Left lung (tissue), 4 donors: ENCODE measurements at regions not wholly inside any gene's neighbourhood (a gene's known extent, or its start where the extent isn't known, plus 50 kb on each side); places are given as distances from the start of the nearest gene placed in this dataset.

ENCODE experiments used
- ATAC-seq: fragments of 200-7000 bp; cut with Tn5 transposase; one replicate; pipeline ENCODE4 v1.9.1; 2020; ENCODE audit warnings: moderate library complexity
- DNase-seq, 4 donors: peaks; one replicate each; pipeline ENCODE4 v3.0.0-alpha.2; 2013 to 2020
- H3K27ac ChIP-seq, 2 donors: fragments of 200-600 bp; sonication (generic) in 1 of 2; one replicate each; pipeline versions ENCODE4 v1.5.0 to v1.8.0; 2020 to 2021
- H3K27me3 ChIP-seq, 2 donors: fragments of 200-600 bp; sonication (generic) in 1 of 2; one replicate each; pipeline versions ENCODE4 v1.5.0 to v1.8.0; 2020 to 2021
- H3K36me3 ChIP-seq, 2 donors: fragments of 200-600 bp; sonication (generic) in 1 of 2; one replicate each; pipeline versions ENCODE4 v1.5.0 to v1.8.0; 2020 to 2021
- H3K4me1 ChIP-seq, 2 donors: fragments of 200-600 bp; one replicate each; pipeline ENCODE4 v1.8.0; 2021
- H3K4me3 ChIP-seq, 2 donors: fragments of 200-600 bp; sonication (generic) in 1 of 2; one replicate each; pipeline versions ENCODE4 v1.5.0 to v1.8.0; 2020 to 2021; ENCODE audit warnings: mild to moderate bottlenecking in 1 of 2
- H3K9me3 ChIP-seq, 2 donors: fragments of 200-600 bp; sonication (generic) in 1 of 2; one replicate each; pipeline versions ENCODE4 v1.5.0 to v1.8.0; 2020 to 2021
- intact Hi-C, 2 donors: fragments of 100-400 bp; cut with DNase I; formaldehyde crosslinking; loops; one replicate each; pipeline versions ENCODE4 v1.11.2 to v1.14.2; 2022
- TF ChIP-seq, protein P1 (sequence below), 2 donors: fragments of 200-600 bp; sonication (generic) in 1 of 2; IDR thresholded peaks; one replicate each; pipeline versions ENCODE4 v1.5.0 to v1.8.0; 2021; ENCODE audit warnings: antibody characterized with exemption in 2 of 2
- donor health status: DM: no; HTN: yes; CAD: no.
- donor health status: DM: no; HTN: no; CAD: no.

DNA sequence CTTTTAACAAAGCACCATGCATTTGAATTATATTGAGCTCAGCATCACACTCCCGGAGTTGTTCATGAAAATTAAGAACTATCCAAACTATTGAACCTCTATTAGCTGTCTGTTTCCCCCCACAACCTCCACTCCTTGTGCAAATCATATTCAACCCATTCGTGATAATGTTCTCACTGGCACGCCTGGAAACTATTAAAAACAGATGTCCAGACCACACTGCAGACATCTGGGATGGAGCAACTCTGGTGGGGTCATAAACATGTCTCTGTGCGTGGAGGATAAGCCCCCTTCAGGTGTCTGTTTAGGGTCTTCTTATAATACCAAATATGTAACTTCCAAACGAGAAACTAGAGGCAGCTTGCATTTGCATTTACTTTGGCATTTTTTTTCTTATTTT lies 193.7 kb downstream of the TFAP2A start:
- no peaks in the 10 kb centered on the region for H3K27me3 ChIP-seq
- no peaks in the 10 kb centered on the region for H3K36me3 ChIP-seq
- ATAC-seq (no peak), DNase-seq (no peak)
- TF ChIP-seq, protein P1, sequence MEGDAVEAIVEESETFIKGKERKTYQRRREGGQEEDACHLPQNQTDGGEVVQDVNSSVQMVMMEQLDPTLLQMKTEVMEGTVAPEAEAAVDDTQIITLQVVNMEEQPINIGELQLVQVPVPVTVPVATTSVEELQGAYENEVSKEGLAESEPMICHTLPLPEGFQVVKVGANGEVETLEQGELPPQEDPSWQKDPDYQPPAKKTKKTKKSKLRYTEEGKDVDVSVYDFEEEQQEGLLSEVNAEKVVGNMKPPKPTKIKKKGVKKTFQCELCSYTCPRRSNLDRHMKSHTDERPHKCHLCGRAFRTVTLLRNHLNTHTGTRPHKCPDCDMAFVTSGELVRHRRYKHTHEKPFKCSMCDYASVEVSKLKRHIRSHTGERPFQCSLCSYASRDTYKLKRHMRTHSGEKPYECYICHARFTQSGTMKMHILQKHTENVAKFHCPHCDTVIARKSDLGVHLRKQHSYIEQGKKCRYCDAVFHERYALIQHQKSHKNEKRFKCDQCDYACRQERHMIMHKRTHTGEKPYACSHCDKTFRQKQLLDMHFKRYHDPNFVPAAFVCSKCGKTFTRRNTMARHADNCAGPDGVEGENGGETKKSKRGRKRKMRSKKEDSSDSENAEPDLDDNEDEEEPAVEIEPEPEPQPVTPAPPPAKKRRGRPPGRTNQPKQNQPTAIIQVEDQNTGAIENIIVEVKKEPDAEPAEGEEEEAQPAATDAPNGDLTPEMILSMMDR (IDR thresholded peaks at IDR 0.05): no peak
- no peak overlapping the region for H3K27ac ChIP-seq
- no peaks in the 10 kb centered on the region for H3K4me1 ChIP-seq
- H3K9me3 ChIP-seq: no peaks in the 10 kb centered on the region
- no peak overlapping the region for H3K4me3 ChIP-seq
- intact Hi-C loops: no loop called here

DNA sequence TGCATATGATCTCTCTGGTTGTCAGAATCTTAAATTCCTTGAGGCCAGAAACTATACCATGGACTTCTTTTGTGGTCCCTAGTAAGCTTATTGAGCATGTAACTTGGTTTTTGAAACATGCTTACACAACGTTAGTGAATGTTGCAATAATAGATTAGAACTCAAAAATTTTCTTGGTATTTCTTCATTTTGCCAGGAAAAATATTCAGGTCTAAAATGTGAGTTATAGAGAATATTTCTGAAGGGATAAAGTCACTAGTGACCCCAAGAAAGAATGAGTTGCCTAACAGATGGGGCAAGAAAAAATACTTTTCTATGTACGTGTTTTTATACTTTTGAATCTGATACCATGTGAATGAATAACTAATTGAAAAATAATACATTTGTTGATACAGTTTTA lies 195.4 kb downstream of the TFAP2A start:
- no peak overlapping the region for H3K27ac ChIP-seq
- H3K4me3 ChIP-seq: no peak overlapping the region
- no peaks in the 10 kb centered on the region for H3K4me1 ChIP-seq
- no peaks in the 10 kb centered on the region for H3K36me3 ChIP-seq
- intact Hi-C loops: no loop called here
- no peaks in the 10 kb centered on the region for H3K27me3 ChIP-seq
- ATAC-seq (no peak), DNase-seq (no peak)
- TF ChIP-seq, protein P1 (IDR thresholded peaks at IDR 0.05): no peak
- H3K9me3 ChIP-seq: no peaks in the 10 kb centered on the region

DNA sequence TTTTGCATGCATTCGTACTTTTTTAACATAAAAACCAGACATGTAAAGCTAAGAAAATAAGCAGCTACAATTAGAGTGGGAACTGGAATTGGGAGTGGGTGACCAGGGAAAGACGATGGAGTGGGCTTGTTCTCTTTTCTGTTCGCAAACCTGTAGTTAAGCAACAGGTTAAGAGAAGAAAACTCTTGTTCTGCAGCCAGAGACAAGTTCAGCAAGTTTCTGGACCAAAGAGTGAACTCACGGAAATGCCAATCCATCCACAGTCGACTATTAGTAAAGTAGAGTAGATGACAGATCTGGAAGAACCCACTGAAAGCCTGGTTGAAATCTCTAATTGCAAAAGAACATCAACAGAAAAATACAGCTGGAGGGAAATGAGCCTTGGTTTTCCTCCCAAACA lies 197.8 kb downstream of the TFAP2A start:
- TF ChIP-seq, protein P1 (IDR thresholded peaks at IDR 0.05): no peak
- intact Hi-C loops: no loop called here
- ATAC-seq: no peak
- peak in 1 of 4 donors; percentile 3 for DNase-seq
- Histone ChIP-seq H3K9me3 (no peaks in the 10 kb centered on the region), H3K4me1 (no peaks in the 10 kb centered on the region), H3K36me3 (no peaks in the 10 kb centered on the region), H3K4me3 (no peak overlapping the region), H3K27ac (no peak overlapping the region), H3K27me3 (no peaks in the 10 kb centered on the region)

DNA sequence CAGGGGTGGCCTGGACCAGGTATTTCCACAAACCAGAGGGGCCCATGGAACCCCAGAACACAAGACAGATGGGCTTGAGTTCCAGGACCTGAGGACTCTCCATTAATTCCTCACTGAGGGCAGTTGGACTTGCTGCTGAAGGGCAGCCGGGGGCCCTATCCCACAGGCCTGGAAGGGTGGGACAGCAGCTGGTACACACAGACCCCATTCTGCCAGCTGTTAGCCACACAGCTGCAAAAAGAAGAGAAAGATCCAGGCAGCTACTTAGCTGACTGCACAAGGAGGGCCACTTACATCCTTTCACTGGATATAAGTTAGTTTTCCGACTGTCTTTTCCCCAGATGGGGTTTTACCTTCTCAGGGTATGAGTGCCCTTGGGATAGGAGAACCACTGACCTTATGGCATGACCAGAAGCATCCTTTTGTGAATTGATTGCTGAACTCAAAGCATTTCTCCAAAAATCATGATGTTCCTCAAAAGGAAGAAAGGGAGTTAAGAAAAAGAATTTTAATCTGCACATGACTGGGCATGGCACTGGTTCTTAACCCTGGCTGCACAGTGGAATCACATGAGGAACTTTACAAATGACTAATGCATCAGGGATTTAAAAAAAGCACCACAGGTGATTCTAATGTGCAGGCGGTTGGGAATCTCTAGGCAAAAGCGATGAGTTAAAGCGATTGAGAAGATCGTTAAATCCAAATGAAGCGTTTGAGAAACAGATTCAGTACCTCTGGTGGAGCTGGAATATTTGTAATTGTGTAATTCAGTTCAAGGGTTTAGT lies 199.4 kb downstream of the TFAP2A start:
- H3K36me3 ChIP-seq: no peaks in the 10 kb centered on the region
- no peaks in the 10 kb centered on the region for H3K27me3 ChIP-seq
- no peaks in the 10 kb centered on the region for H3K4me1 ChIP-seq
- TF ChIP-seq, protein P1 (IDR thresholded peaks at IDR 0.05): no peak
- ATAC-seq (no peak), DNase-seq (no peak)
- H3K4me3 ChIP-seq: no peak overlapping the region
- H3K9me3 ChIP-seq: no peaks in the 10 kb centered on the region
- no peak overlapping the region for H3K27ac ChIP-seq
- intact Hi-C loops: no loop called here

DNA sequence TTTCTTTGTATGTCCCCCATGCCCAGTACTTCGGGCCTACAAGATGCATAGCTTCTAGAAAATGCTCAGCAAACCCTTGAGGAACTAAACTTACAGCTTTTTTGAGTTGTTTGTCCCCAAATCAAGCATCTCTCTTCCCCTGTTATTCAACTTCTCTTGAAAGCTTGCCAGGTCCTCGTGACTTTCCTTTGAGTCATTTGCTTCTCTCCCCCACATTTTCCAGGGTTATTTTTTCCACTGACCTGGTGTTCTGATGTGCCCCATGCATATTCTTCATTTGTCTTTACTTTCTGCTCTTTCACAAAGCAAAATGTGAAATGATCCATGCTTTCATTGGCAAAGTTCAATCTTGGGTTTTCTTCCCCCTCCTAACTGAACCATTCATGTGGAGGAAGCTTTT lies 204.8 kb downstream of the TFAP2A start:
- H3K27me3 ChIP-seq: no peaks in the 10 kb centered on the region
- no peaks in the 10 kb centered on the region for H3K9me3 ChIP-seq
- H3K36me3 ChIP-seq: no peaks in the 10 kb centered on the region
- TF ChIP-seq, protein P1 (IDR thresholded peaks at IDR 0.05): no peak
- no peak for ATAC-seq
- H3K27ac ChIP-seq: no peak overlapping the region
- H3K4me3 ChIP-seq: no peak overlapping the region
- no peaks in the 10 kb centered on the region for H3K4me1 ChIP-seq
- DNase-seq: peak in 1 of 4 donors; percentile 2
- intact Hi-C loops: no loop called here
